Dedifferentiated amniotic fluid mesenchymal stem cell (primary cell): ENCODE measurements at regions not wholly inside any gene's neighbourhood (a gene's known extent, or its start where the extent isn't known, plus 50 kb on each side); places are given as distances from the start of the nearest gene placed in this dataset.

ENCODE experiments used
- DNase-seq: peaks from one replicate; pipeline ENCODE4 v3.0.0-alpha.2; 2016; ENCODE audit errors: extremely low spot score

DNA sequence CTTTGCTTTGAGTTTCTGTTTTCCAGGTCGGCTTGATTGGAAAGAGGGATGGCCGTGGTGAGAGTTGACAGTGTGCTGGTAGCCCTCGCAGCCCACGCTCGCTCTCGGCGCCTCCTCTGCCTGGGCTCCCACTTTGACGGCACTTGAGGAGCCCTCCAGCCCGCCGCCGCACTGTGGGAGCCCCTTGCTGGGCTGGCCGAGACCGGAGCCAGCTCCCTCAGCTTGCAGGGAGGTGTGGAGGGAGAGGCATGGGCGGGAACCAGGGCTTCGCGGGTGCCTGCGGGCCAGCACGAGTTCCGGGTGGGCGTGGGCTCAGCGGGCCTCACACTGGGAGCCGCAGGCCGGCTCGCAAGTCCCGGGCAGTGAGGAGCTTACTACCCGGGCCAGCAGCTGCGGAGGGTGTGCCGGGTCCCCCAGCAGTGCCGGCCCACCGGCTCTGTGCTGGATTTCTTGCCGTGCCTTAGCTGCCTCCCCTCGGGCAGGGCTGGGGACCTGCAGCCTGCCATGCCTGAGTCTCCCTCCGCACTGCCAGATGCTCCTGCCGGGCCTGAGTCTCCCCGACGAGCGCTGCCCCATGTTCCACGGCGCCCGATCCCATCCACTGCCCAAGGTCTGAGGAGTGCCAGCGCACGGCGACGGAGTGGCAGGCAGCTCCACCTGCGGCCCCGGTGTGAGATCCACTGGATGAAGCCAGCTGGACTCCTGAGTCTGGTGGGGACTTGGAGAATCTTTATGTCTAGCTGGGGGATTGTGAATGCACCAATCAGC, 166.4 kb upstream of the FAT1 start:
- DNase-seq = no peak

DNA sequence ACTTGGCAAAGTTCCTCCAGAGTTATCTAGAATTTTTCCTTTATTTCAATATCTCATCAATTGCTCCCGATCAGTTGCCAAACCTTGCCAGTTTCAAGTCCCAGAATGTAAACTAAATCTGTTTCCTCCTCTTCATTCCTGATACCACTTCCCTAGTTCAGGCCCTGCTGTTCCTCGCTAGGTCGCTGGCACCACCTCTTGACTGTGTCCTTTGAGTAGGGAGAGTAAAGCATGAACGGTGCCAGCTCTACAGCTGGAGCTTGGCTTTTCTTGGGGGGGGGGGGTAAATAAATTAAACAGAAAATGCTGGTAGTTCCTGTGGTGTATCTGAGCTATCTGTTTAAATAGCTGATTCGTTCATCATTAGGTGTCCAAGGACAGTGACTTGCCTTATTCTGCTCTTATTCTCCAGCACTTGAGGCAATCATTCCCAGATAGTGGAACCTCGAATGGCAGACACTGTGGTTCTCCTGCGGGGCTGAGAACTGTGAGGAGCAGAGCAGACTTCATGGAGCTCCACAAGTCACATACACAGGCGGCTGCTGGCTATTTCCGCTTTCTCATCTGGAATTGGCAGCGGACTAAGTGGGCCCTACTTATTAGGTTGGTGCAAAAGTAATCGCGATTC, 168.3 kb upstream of the FAT1 start:
- no peak for DNase-seq

DNA sequence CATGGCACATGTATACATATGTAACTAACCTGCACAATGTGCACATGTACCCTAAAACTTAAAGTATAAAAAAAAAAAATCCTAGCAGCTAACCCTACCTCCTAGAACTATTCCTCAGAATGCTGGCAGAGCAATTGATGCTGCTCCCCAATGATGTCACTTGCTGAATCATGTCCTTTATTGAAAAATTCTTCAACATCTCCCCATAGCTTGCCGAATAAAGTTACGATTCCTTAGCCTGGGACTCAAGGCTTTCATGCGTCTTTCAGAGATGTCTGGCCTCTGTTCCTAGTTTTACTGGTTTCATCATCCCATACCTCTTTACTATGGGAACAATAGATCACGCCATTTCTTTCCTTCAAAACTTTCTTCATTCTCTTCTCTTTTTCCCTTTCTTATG, 174.7 kb upstream of the FAT1 start:
- no peak for DNase-seq

GRCh38 chr4:186900232-186900900, 176.7 kb upstream of the FAT1 start:
- peak; percentile 33 for DNase-seq

GRCh38 chr4:186900984-186901383, 177.3 kb upstream of the FAT1 start:
- no peak for DNase-seq

GRCh38 chr4:186901850-186902249, 178.2 kb upstream of the FAT1 start:
- DNase-seq = no peak

DNA sequence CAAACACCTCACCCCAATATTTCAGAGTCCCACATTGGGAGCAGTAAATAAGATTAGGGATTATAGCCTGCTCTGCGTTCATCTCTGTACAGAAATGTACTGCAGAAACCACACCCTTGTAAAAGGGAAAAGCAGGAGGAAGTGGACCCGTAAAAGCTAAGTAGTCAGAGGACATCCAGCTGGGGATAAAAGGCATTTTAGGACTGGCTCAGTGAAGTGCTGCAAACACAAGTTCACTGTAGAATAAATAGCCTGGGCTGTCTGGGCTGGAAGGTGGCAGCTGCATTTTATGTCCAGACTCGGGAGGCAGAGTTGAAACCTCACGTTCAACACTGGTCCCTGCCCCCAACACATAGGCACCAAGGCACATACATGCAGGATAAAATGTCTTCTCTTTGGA, 178.7 kb upstream of the FAT1 start:
- no peak for DNase-seq

DNA sequence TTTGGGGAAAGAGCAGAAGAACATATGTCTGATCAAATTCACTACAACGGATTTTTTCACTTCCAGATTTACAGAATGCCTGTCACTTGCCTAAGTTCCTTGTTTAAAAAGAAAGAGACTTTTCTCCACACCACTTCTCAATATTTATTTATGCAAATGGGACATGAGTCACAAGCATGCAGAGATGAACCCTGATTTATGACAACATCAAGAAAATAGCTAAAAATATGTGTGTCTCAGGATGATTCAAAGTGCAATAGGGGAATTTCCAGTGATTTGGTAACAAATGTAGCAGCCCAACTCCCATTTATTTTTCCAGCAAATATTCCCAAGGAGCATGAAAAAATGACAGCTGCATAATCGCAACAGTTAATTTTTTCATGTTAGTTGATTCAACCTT, 180.4 kb upstream of the FAT1 start:
- peak; percentile 81 for DNase-seq

- DNase-seq = no peak
Measured at GRCh38 chr4:186906722-186907121, 183.1 kb upstream of the FAT1 start.

GRCh38 chr4:186910385-186910784, 186.7 kb upstream of the FAT1 start:
- no peak for DNase-seq

- no peak for DNase-seq
Measured at GRCh38 chr4:186912606-186913005, 188.9 kb upstream of the FAT1 start.

GRCh38 chr4:186915816-186916215, 192.2 kb upstream of the FAT1 start:
- DNase-seq = no peak

DNA sequence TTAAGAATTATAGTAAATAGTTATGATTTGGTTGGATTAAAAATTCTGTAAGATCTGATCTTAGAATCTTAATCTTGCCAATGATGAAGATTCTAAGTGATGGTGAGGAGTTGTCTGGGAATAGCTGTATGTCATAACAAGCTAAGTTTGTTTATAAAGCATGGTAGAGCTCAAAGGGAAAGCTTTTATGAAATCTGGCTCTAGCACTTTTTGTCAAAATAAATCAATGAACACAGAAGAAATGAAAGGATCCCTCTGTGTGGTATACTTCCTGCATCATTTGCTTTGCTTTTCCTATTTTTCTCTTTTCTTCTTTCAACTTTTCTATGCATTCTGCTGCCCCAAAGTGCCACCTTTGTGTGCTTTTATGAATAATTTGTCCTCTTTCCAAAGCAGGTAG, 193.5 kb upstream of the FAT1 start:
- DNase-seq = no peak

DNA sequence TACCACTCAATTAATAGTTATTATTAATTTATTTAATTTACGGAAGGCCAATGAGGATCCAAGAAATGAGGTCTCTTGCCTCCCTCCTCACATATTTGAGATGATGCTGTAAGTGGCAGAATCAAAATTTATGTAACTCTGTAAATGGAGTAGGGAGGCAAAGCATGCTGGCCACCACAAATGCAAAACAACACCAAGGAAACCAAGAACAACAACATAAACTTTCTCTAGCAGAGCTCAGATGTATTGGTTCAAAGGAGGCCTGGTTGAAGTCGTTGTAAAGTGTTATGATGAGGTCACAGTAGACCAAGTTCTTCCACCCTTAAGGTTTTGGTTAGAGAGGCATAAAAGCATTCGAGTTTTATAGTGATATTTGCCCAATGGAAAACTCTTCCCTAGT, 194.8 kb upstream of the FAT1 start:
- DNase-seq = no peak

GRCh38 chr4:186919340-186919739, 195.7 kb upstream of the FAT1 start:
- no peak for DNase-seq

- DNase-seq = peak; percentile 77
Measured at GRCh38 chr4:186920483-186920882, 196.8 kb upstream of the FAT1 start.

DNA sequence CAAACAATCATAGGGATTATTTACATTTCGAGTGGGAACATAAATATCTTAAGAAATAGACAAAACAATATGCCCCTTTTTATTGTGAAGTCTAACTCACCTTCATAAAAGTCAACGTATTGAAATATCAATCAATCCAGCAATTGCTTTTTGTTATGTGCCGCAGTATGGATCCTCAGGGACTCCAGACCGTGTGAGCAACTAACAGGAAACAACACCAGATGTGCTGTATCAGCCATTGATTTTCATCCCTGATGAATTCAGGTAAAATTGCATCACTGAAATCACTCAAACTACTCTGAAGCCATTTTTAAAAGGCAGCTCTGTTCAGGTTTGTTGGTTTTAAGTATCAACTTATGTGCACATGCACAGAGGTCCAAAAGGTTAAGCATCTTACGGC, 197.3 kb upstream of the FAT1 start:
- DNase-seq = no peak

DNA sequence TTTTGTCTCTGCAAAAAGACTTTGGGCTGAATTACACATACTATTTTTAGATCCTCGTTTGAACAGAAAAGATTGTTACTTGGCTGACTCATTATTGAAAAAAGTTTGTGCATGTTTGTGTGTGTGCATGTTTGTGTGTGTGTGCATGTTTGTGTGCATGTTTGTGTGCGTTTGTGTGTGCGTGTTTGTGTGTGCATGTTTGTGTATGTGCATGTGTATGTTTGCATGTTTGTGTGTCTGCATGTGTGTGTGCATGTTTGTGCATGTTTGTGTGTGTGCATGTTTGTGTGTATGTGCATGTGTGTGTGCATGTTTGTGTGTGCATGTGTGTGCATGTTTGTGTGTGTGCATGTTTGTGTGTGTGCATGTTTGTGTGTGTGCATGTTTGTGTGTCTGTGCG, 201.1 kb upstream of the FAT1 start:
- no peak for DNase-seq

DNA sequence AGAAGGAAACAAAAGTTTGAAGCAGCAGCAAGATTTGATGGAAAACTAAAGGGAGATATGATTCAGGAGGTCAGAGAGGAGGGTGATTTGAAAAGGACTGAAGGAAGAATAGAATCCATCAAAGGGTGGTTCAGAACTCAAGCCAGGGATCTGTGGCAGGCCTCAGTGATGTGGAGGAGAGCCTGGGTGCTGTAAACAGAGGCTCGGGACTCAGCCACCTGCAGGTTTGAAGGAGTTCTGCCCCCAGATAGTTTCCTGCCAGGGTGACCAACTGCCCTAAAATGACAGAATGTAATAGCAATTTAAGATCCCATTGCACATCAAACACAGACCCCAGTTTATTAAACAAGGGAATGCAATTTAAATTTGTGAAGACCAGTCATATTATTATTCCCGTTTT, 204.0 kb upstream of the FAT1 start:
- no peak for DNase-seq

- DNase-seq = no peak
Measured at GRCh38 chr4:186930024-186930423, 206.4 kb upstream of the FAT1 start.

DNA sequence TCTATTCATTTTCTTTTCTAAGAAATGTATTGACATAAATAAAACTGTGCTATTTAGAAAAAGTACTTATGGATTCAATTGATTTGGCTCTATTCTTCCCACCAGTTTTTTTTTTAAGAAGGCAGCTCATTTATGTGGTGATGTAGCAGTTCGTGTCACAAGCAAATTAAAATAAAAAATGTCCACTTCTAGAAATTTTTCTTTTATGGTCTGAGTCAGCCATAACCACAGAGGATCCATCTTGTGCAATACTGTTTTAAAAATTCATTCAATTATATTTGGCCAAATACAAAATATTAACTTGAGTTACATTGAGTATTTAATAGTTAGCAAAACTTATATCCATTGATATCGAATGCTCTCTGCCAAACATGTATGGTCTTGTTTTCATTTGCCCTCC, 207.9 kb upstream of the FAT1 start:
- no peak for DNase-seq

DNA sequence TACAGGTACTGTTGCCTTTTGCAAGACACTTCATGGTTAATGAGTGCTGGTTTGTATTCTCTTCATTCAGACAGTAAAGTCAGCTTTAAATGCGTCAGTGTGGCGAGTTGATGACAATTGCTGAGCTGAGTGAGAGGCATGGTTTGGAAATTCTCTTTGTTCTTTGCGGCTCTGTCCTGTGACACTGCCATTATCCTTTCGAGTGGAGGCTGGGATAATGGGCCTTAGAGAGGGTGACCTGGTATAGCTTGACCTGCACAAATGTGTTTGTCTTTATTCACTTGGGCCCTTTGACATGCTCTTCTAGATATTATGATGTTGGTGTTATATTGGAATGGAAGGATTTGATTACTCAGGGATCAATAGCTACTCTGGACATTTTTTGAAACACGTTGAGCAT, 208.5 kb upstream of the FAT1 start:
- no peak for DNase-seq

DNA sequence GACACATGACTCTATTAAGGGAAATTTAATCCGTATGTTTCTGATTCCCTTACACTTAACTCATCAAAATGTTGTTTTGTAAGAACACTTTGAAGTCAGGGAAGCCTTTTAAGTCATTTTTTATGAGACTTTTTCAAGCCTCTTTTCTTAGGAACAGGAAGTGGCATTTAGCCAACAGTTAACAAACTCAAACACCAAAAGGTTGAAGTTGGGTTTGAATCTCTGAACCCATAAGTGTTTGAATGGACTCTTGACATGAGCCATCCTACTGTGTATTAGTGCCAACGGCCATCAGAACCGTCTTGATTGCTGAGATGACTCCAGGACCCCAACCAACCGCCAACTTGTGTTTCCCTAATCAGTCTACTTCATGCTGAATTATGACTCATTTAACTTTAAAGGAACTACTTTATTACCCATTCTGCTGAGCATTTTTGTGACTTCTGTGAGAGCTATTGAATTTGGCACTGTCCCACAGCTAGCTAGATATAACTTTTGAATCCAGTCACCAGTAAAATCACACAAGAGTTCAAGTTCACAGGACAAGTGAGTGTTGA, 209.1 kb upstream of the FAT1 start:
- DNase-seq = no peak
